HG02943 (cell line): ENCODE measurements at regions not wholly inside any gene's neighbourhood (a gene's known extent, or its start where the extent isn't known, plus 50 kb on each side); places are given as distances from the start of the nearest gene placed in this dataset.

Source experiments
- ATAC-seq: cut with Tn5 transposase; IDR thresholded peaks from one replicate; pipeline ENCODE4 v1.9.1; 2021; ENCODE audit warnings: mild to moderate bottlenecking, low read depth, moderate library complexity; ENCODE audit not compliant: unreplicated experiment

DNA sequence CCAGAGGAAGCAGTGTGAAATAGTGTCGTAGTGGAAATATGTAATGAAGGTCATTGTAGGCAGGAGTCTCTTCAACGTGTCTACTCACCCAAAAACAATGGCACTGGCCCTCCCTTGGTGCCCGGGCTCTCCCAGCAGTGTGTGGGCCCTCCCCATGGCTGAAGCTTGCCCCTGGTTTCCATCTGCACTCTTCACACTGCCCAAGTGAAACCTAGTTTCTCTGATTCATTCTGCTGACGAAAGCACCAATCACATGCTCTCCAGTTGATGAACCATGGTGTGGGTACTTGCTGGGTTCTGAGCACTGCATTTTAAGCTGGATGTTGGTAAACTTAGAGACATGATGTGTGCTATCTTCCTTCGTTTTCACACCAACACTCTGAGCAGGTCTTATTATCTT, 61.0 kb upstream of the AGBL1 start:
- ATAC-seq = no peak

- ATAC-seq = no peak
Measured at GRCh38 chr15:86021281-86022264, 58.1 kb upstream of the AGBL1 start.

DNA sequence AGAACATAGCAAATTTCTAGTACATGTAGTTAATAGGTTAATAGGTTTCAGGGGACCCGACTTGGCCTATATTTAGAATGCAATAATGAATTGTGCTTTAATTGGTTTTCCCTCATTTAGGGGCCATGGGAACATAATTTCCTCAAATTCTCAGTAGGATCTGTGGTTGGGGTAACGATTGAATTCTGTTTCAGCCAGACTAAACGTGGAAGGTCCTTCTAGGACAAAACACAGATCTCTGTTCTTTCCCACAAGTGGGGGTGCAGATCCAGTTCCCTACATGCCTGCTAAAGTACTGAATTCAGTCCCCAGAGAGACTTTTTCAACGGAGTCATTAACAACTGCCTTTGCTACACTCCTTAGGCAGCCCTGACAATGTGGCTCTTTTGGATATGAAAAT, 50.7 kb upstream of the AGBL1 start:
- ATAC-seq = no peak
